ENCODE measurements at regions not wholly inside any gene's neighbourhood (a gene's known extent, or its start where the extent isn't known, plus 50 kb on each side); places are given as distances from the start of the nearest gene placed in this dataset.

- H3K79me2 ChIP-seq (ENCODE audit: control insufficient read depth in 1 of 2, insufficient read depth in 2 of 2, low read length in 2 of 2): no peaks in the 10 kb centered on the region
- H3K14ac ChIP-seq (ENCODE audit: insufficient read length): no peak overlapping the region
- CTCF ChIA-PET (ENCODE audit: partially characterized antibody): interaction anchor here (0.6 kb wide), 1 partner anchor 725 kb away, joined by 3 read pairs; no protein-coding TSS in a partner anchor
- H2AK5ac ChIP-seq (ENCODE audit: low read depth, low read length): no peak overlapping the region
- H3K23ac ChIP-seq (ENCODE audit: insufficient read length): no peak overlapping the region
- no peak overlapping the region for H2BK120ac ChIP-seq (replicated peaks; ENCODE audit: low read depth, low read length)
- no peak overlapping the region for H3K18ac ChIP-seq (ENCODE audit: extremely low read depth, low read length)
- H2BK15ac ChIP-seq (ENCODE audit: low read length): no peak overlapping the region
- no peak overlapping the region for H3K56ac ChIP-seq (replicated peaks; ENCODE audit: insufficient read length, low read depth, low read length)
- no peaks in the 10 kb centered on the region for H4K20me1 ChIP-seq (replicated peaks in 1 of 2; ENCODE audit: control insufficient read depth in 1 of 2, insufficient read depth in 2 of 2, low read length in 2 of 2)
- H4K91ac ChIP-seq (replicated peaks; ENCODE audit: insufficient read length, low read length): no peak overlapping the region
- H3K27me3 ChIP-seq (replicated peaks in 1 of 4; ENCODE audit: control insufficient read depth in 3 of 4, extremely low read depth in 1 of 4, insufficient read depth in 3 of 4, low read length in 3 of 4): no peaks in the 10 kb centered on the region
- no peaks in the 10 kb centered on the region for H3K9me3 ChIP-seq (ENCODE audit: insufficient read depth in 2 of 2, low read depth in 1 of 2, low read length in 1 of 2)
- H3K79me1 ChIP-seq (ENCODE audit: low read depth, low read length): no peaks in the 10 kb centered on the region
- H2BK20ac ChIP-seq (ENCODE audit: low read length): no peak overlapping the region
- H3K27ac ChIP-seq (ENCODE audit: low read depth, low read length): no peak overlapping the region
- no peak for FAIRE-seq
- no peak overlapping the region for H2BK5ac ChIP-seq (ENCODE audit: low read depth, low read length)
- H2BK12ac ChIP-seq (ENCODE audit: low read depth, low read length): no peak overlapping the region
- H3K4ac ChIP-seq (replicated peaks; ENCODE audit: insufficient read length, low read depth, low read length): no peak overlapping the region
- no peak overlapping the region for H4K8ac ChIP-seq (ENCODE audit: extremely low read depth, insufficient read depth, low read length)
- H3K36me3 ChIP-seq (ENCODE audit: control insufficient read depth in 2 of 4, insufficient read depth in 4 of 4, low read length in 3 of 4): no peaks in the 10 kb centered on the region
- POLR2A ChIA-PET (ENCODE audit: partially characterized antibody): no interaction called here
- WGBS, 2 experiments (ENCODE audit: extremely low coverage in 1 of 2, insufficient coverage in 1 of 2, insufficient read length in 1 of 2, insufficient replicate concordance in 2 of 2, low coverage in 1 of 2, low lambda C conversion rate in 2 of 2, missing lambda C conversion rate in 1 of 2): 90% methylated on average over 2 of the region's 2 CpGs; no CpG with 5 or more reads in 1 of the 2 experiments
- H4K5ac ChIP-seq (ENCODE audit: insufficient read length, low read depth, low read length): no peak overlapping the region
- H3K23me2 ChIP-seq (ENCODE audit: low read depth, low read length): no peaks in the 10 kb centered on the region
- H2AFZ ChIP-seq (ENCODE audit: low read length): no peak overlapping the region
- H3K4me1 ChIP-seq (replicated peaks in 1 of 4; ENCODE audit: control insufficient read depth in 3 of 4, insufficient read depth in 4 of 4, low read length in 3 of 4): peaks cover 0 to 2% (median 0%) of the 10 kb centered on the region in 4 experiments; a peak in 1 of 7 replicates
- no peak overlapping the region for H3K4me3 ChIP-seq (ENCODE audit: extremely low read depth in 1 of 4, insufficient read depth in 2 of 4, low read depth in 3 of 4, low read length in 4 of 4)
- no peak overlapping the region for H3K4me2 ChIP-seq (ENCODE audit: insufficient read depth in 1 of 2, low read depth in 2 of 2, low read length in 2 of 2)
- no peak overlapping the region for H3K9ac ChIP-seq (replicated peaks in 1 of 4; ENCODE audit: extremely low read depth in 1 of 4, low read depth in 3 of 4, low read length in 3 of 4)
- no peak for DNase-seq (ENCODE audit: low read depth in 1 of 2, low spot score in 2 of 2)
- TF ChIP-seq SIN3A (conservative IDR thresholded peaks at IDR 0.05 in 1 of 2, IDR thresholded peaks at IDR 0.05 in 1 of 2; ENCODE audit: low read depth in 1 of 2, low read length in 2 of 2) (no peak), EGR1 (IDR thresholded peaks at IDR 0.05; ENCODE audit: borderline replicate concordance, low read depth, low read length) (no peak), E2F6 (IDR thresholded peaks at IDR 0.05) (no peak), SP2 (IDR thresholded peaks at IDR 0.05; ENCODE audit: low read length) (no peak), TBP (IDR thresholded peaks at IDR 0.05; ENCODE audit: low read depth, low read length) (no peak), CREB1 (IDR thresholded peaks at IDR 0.05) (no peak), RAD21 (IDR thresholded peaks at IDR 0.05 in 1 of 2, conservative IDR thresholded peaks at IDR 0.05 in 1 of 2; ENCODE audit: low read depth in 2 of 2, low read length in 2 of 2) (no peak), KDM1A (IDR thresholded peaks at IDR 0.05; ENCODE audit: borderline replicate concordance, low read length) (no peak), RNF2 (IDR thresholded peaks at IDR 0.05; ENCODE audit: borderline replicate concordance, low read depth, low read length, missing control alignments, poor library complexity, severe bottlenecking) (no peak), CHD2 (IDR thresholded peaks at IDR 0.05; ENCODE audit: low read length) (no peak), CBX5 (IDR thresholded peaks at IDR 0.05; ENCODE audit: low read depth, low read length) (no peak), NANOG (IDR thresholded peaks at IDR 0.05; ENCODE audit: insufficient read depth, low read depth, low read length, poor library complexity, severe bottlenecking) (no peak), GABPA (IDR thresholded peaks at IDR 0.05; ENCODE audit: borderline replicate concordance, insufficient read depth, low read length) (no peak), CBX8 (IDR thresholded peaks at IDR 0.05; ENCODE audit: borderline replicate concordance, low read depth, low read length) (no peak)
These were observed 132.5 kb upstream of the PRLR start for GRCh38 chr5:35362772-35363171.

All from H1 (cell line).